H1 (cell line): ENCODE measurements at regions not wholly inside any gene's neighbourhood (a gene's known extent, or its start where the extent isn't known, plus 50 kb on each side); places are given as distances from the start of the nearest gene placed in this dataset.

ENCODE experiments used
- CTCF ChIA-PET: fragments of 300-600 bp; sonication (Branson Sonifier 250); formaldehyde crosslinking; loops from one replicate; lab custom pipeline; 2021; ENCODE audit not compliant: partially characterized antibody; lab: Charles Lee
- POLR2A ChIA-PET: fragments of 300-600 bp; sonication (Branson Sonifier 250); formaldehyde crosslinking; loops from one replicate; lab custom pipeline; 2021; ENCODE audit warnings: inconsistent platforms; ENCODE audit not compliant: partially characterized antibody; lab: Charles Lee
- DNase-seq, 2 experiments: peaks; one replicate each; pipeline versions ENCODE4 v3.0.0 to v3.0.0-alpha.2; 2010 to 2022; ENCODE audit warnings: low spot score in 2 of 2, low read depth in 1 of 2, mixed read lengths in 1 of 2
- FAIRE-seq: peaks from 2 replicates; lab custom pipeline; 2011; peaks lifted over from hg19 to GRCh38; lab: Jason Lieb, UNC
- H2AFZ ChIP-seq: 2 replicates; pipeline ENCODE4 v1.8.1; 2012; ENCODE audit warnings: low read length, inconsistent platforms
- H2AK5ac ChIP-seq: 2 replicates; pipeline ENCODE4 v1.6.1; 2013; ENCODE audit warnings: low read depth, low read length
- H2BK120ac ChIP-seq: replicated peaks from 2 replicates; pipeline ENCODE3; 2013; ENCODE audit warnings: low read depth, low read length, inconsistent platforms
- H2BK12ac ChIP-seq: 2 replicates; pipeline ENCODE4 v1.6.1; 2013; ENCODE audit warnings: low read depth, low read length
- H2BK15ac ChIP-seq: 2 replicates; pipeline ENCODE4 v1.6.1; 2013; ENCODE audit warnings: low read length
- H2BK20ac ChIP-seq: 2 replicates; pipeline ENCODE4 v1.6.1; 2013; ENCODE audit warnings: low read length
- H2BK5ac ChIP-seq: 2 replicates; pipeline ENCODE4 v1.6.1; 2013; ENCODE audit warnings: low read depth, low read length
- H3K14ac ChIP-seq: 2 replicates; pipeline ENCODE4 v1.6.1; 2013; ENCODE audit warnings: inconsistent platforms; ENCODE audit not compliant: insufficient read length
- H3K18ac ChIP-seq: 2 replicates; pipeline ENCODE4 v1.6.1; 2013; ENCODE audit warnings: low read length; ENCODE audit errors: extremely low read depth
- H3K23ac ChIP-seq: 2 replicates; pipeline ENCODE4 v1.6.1; 2013; ENCODE audit warnings: inconsistent platforms; ENCODE audit not compliant: insufficient read length
- H3K23me2 ChIP-seq: 2 replicates; pipeline ENCODE4 v1.6.1; 2013; ENCODE audit warnings: low read depth, low read length
- H3K27ac ChIP-seq: 2 replicates; pipeline ENCODE4 v1.6.1; 2011; ENCODE audit warnings: low read depth, low read length, inconsistent platforms
- H3K27me3 ChIP-seq, 4 experiments: replicated peaks in 1 of 4; 1 replicate in 1 of 4; 2 replicates in 3 of 4; pipeline versions ENCODE4 v1.6.1 to v1.8.1; 2011 to 2013; ENCODE audit warnings: low read length in 3 of 4, mild to moderate bottlenecking in 3 of 4, inconsistent platforms in 2 of 4, mixed read lengths in 2 of 4, moderate library complexity in 1 of 4; ENCODE audit not compliant: control insufficient read depth in 3 of 4, insufficient read depth in 3 of 4; ENCODE audit errors: extremely low read depth in 1 of 4
- H3K36me3 ChIP-seq, 4 experiments: 2 replicates each; pipeline versions ENCODE4 v1.6.1 to v1.8.1; 2011 to 2013; ENCODE audit warnings: mild to moderate bottlenecking in 4 of 4, low read length in 3 of 4, moderate library complexity in 2 of 4, control low read depth in 1 of 4, inconsistent platforms in 1 of 4; ENCODE audit not compliant: insufficient read depth in 4 of 4, control insufficient read depth in 2 of 4
- H3K4ac ChIP-seq: replicated peaks from 2 replicates; pipeline ENCODE3; 2013; ENCODE audit warnings: low read length, low read depth, mixed read lengths, inconsistent platforms; ENCODE audit not compliant: insufficient read length
- H3K4me1 ChIP-seq, 4 experiments: replicated peaks in 1 of 4; 1 replicate in 1 of 4; 2 replicates in 3 of 4; pipeline versions ENCODE4 v1.6.1 to v1.8.1; 2011 to 2013; ENCODE audit warnings: low read length in 3 of 4, inconsistent platforms in 2 of 4, mixed read lengths in 1 of 4; ENCODE audit not compliant: insufficient read depth in 4 of 4, control insufficient read depth in 3 of 4
- H3K4me2 ChIP-seq, 2 experiments: 2 replicates each; pipeline versions ENCODE4 v1.6.1 to v1.8.1; 2011 to 2013; ENCODE audit warnings: low read depth in 2 of 2, low read length in 2 of 2, control low read depth in 1 of 2, inconsistent platforms in 1 of 2, mild to moderate bottlenecking in 1 of 2; ENCODE audit not compliant: insufficient read depth in 1 of 2
- H3K4me3 ChIP-seq, 4 experiments: fragments of 200-600, 300-600 bp in 1 of 4; sonication (generic), shearing (Covaris generic), sonication (Bioruptor Twin) in 1 of 4; 2 replicates each; pipeline versions ENCODE4 v1.5.1 to v1.8.1; 2011 to 2016; ENCODE audit warnings: low read length in 4 of 4, low read depth in 3 of 4, control low read depth in 2 of 4, inconsistent platforms in 2 of 4, mild to moderate bottlenecking in 2 of 4, mixed read lengths in 1 of 4, moderate library complexity in 1 of 4; ENCODE audit not compliant: insufficient read depth in 2 of 4; ENCODE audit errors: extremely low read depth in 1 of 4
- H3K56ac ChIP-seq: replicated peaks from 2 replicates; pipeline ENCODE3; 2013; ENCODE audit warnings: low read depth, mild to moderate bottlenecking, mixed read lengths, low read length, inconsistent platforms; ENCODE audit not compliant: insufficient read length
- H3K79me1 ChIP-seq: 2 replicates; pipeline ENCODE4 v1.6.1; 2013; ENCODE audit warnings: low read depth, low read length, control low read depth
- H3K79me2 ChIP-seq, 2 experiments: 2 replicates each; pipeline versions ENCODE4 v1.6.1 to v1.8.1; 2012 to 2013; ENCODE audit warnings: low read length in 2 of 2, mild to moderate bottlenecking in 2 of 2, inconsistent platforms in 1 of 2; ENCODE audit not compliant: insufficient read depth in 2 of 2, control insufficient read depth in 1 of 2
- H3K9ac ChIP-seq, 4 experiments: replicated peaks in 1 of 4; 1 replicate in 1 of 4; 2 replicates in 3 of 4; pipeline versions ENCODE4 v1.6.1 to v1.8.1; 2011 to 2013; ENCODE audit warnings: low read depth in 3 of 4, low read length in 3 of 4, control low read depth in 2 of 4, mild to moderate bottlenecking in 2 of 4, moderate library complexity in 2 of 4, inconsistent platforms in 1 of 4; ENCODE audit errors: extremely low read depth in 1 of 4
- H3K9me3 ChIP-seq, 2 experiments: 2 replicates each; pipeline versions ENCODE4 v1.6.1 to v1.8.1; 2012 to 2013; ENCODE audit warnings: mild to moderate bottlenecking in 2 of 2, moderate library complexity in 2 of 2, control low read depth in 1 of 2, inconsistent platforms in 1 of 2, low read depth in 1 of 2, low read length in 1 of 2, mixed read lengths in 1 of 2; ENCODE audit not compliant: insufficient read depth in 2 of 2
- H4K20me1 ChIP-seq, 2 experiments: replicated peaks in 1 of 2; 2 replicates each; pipeline versions ENCODE3 to v1.8.1; 2011 to 2013; ENCODE audit warnings: inconsistent platforms in 2 of 2, low read length in 2 of 2, mild to moderate bottlenecking in 1 of 2; ENCODE audit not compliant: insufficient read depth in 2 of 2, control insufficient read depth in 1 of 2
- H4K5ac ChIP-seq: 2 replicates; pipeline ENCODE4 v1.6.1; 2013; ENCODE audit warnings: low read length, low read depth, mixed read lengths, inconsistent platforms; ENCODE audit not compliant: insufficient read length
- H4K8ac ChIP-seq: 2 replicates; pipeline ENCODE4 v1.8.0; 2013; ENCODE audit warnings: mild to moderate bottlenecking, moderate library complexity, low read length, inconsistent platforms; ENCODE audit not compliant: insufficient read depth; ENCODE audit errors: extremely low read depth
- H4K91ac ChIP-seq: replicated peaks from 2 replicates; pipeline ENCODE3; 2013; ENCODE audit warnings: low read length, mixed read lengths, inconsistent platforms; ENCODE audit not compliant: insufficient read length
- CBX5 ChIP-seq: fragments of 300-800, 300-1000 bp; sonication (generic); IDR thresholded peaks from 2 replicates; pipeline ENCODE4 v1.7.1; 2016; ENCODE audit warnings: antibody characterized with exemption, low read length, low read depth
- CBX8 ChIP-seq: fragments of 300-800, 300-1000 bp; sonication (generic); IDR thresholded peaks from 2 replicates; pipeline ENCODE4 v1.7.1; 2016; ENCODE audit warnings: low read depth, low read length, borderline replicate concordance
- CHD1 ChIP-seq: IDR thresholded peaks from 2 replicates; pipeline ENCODE4 v1.6.1; 2012; ENCODE audit warnings: low read depth, low read length, improper control_type of control experiment
- CTBP2 ChIP-seq: IDR thresholded peaks from 2 replicates; pipeline ENCODE4 v1.7.0; 2011; ENCODE audit warnings: borderline replicate concordance, mild to moderate bottlenecking, moderate library complexity, mixed read lengths, low read length; ENCODE audit not compliant: insufficient read depth, insufficient read length
- EGR1 ChIP-seq: IDR thresholded peaks from 2 replicates; pipeline ENCODE4 v1.6.1; 2011; ENCODE audit warnings: low read depth, low read length, borderline replicate concordance
- EZH2 ChIP-seq: fragments of 200-600 bp; sonication (generic); IDR thresholded peaks from 2 replicates; pipeline ENCODE4 v1.7.1; 2012; ENCODE audit warnings: low read depth, mild to moderate bottlenecking, moderate library complexity, low read length, inconsistent platforms; ENCODE audit not compliant: severe bottlenecking
- FOSL1 ChIP-seq: IDR thresholded peaks from 2 replicates; pipeline ENCODE4 v1.6.1; 2011; ENCODE audit warnings: mild to moderate bottlenecking, low read depth, low read length, moderate library complexity; ENCODE audit not compliant: insufficient read depth
- HDAC2 ChIP-seq, 2 experiments: fragments of 300-600 bp in 1 of 2; sonication (generic) in 1 of 2; IDR thresholded peaks; 2 replicates each; pipeline ENCODE4 v1.6.1; 2011 to 2012; ENCODE audit warnings: low read depth in 2 of 2, low read length in 2 of 2, mild to moderate bottlenecking in 2 of 2, moderate library complexity in 2 of 2, borderline replicate concordance in 1 of 2, inconsistent platforms in 1 of 2
- MAFK ChIP-seq: IDR thresholded peaks from 2 replicates; pipeline ENCODE4 v1.6.1; 2012; ENCODE audit warnings: low read depth, mild to moderate bottlenecking, improper control_type of control experiment, low read length
- PHF8 ChIP-seq: fragments of 200-600 bp; sonication (generic); conservative IDR thresholded peaks from 2 replicates; pipeline ENCODE4 v1.7.1; 2012; ENCODE audit warnings: low read depth, mild to moderate bottlenecking, inconsistent platforms, low read length, moderate library complexity
- POLR2A ChIP-seq, 2 experiments: IDR thresholded peaks; 1 replicate in 1 of 2; 2 replicates in 1 of 2; pipeline ENCODE4 v1.6.1; 2011; ENCODE audit warnings: low read depth in 2 of 2, low read length in 2 of 2, mild to moderate bottlenecking in 2 of 2; ENCODE audit errors: control extremely low read depth in 1 of 2
- RBBP5 ChIP-seq: IDR thresholded peaks from 2 replicates; pipeline ENCODE4 v1.7.1; 2012; ENCODE audit warnings: low read depth, mild to moderate bottlenecking, inconsistent platforms, low read length, moderate library complexity, borderline replicate concordance
- RFX5 ChIP-seq: IDR thresholded peaks from 2 replicates; pipeline ENCODE4 v1.6.1; 2011; ENCODE audit warnings: low read depth, low read length, improper control_type of control experiment, borderline replicate concordance
- TCF12 ChIP-seq: IDR thresholded peaks from 2 replicates; pipeline ENCODE4 v1.6.1; 2011; ENCODE audit warnings: low read depth, mild to moderate bottlenecking, low read length
- YY1 ChIP-seq: IDR thresholded peaks from 2 replicates; pipeline ENCODE4 v1.6.1; 2011; ENCODE audit warnings: low read depth, mild to moderate bottlenecking, low read length
- ZNF274 ChIP-seq: IDR thresholded peaks from 2 replicates; pipeline ENCODE4 v1.7.0; 2012; ENCODE audit warnings: low read length, borderline replicate concordance; ENCODE audit errors: extremely low read depth

GRCh38 chr5:67347821-67348220 is 151.2 kb upstream of the CD180 start:
- ChIA-PET CTCF (interaction anchor here (0.6 kb wide), 1 partner anchor 1987 kb away, joined by 5 read pairs; no protein-coding TSS in a partner anchor), POLR2A (no interaction called here)
- TF ChIP-seq TCF12 = no peak
- no peak for TF ChIP-seq FOSL1
- TF ChIP-seq YY1 = no peak
- TF ChIP-seq RFX5 = no peak
- TF ChIP-seq ZNF274 = no peak
- TF ChIP-seq CBX8 = no peak
- TF ChIP-seq CTBP2 = no peak
- TF ChIP-seq PHF8 = no peak
- TF ChIP-seq CHD1 = no peak
- no peak for TF ChIP-seq CBX5
- TF ChIP-seq MAFK = no peak
- no peak for TF ChIP-seq EGR1
- no peak for TF ChIP-seq HDAC2 (IDR thresholded peaks at IDR 0.05; ENCODE audit: borderline replicate concordance in 1 of 2, low read depth in 2 of 2, low read length in 2 of 2)
- TF ChIP-seq RBBP5 = no peak
- no peak for TF ChIP-seq POLR2A (IDR thresholded peaks at IDR 0.05; ENCODE audit: control extremely low read depth in 1 of 2, low read depth in 2 of 2, low read length in 2 of 2)
- no peak for TF ChIP-seq EZH2

More at GRCh38 chr5:67347821-67348220, 151.2 kb upstream of the CD180 start:
- no peaks in the 10 kb centered on the region for H3K23me2 ChIP-seq
- no peaks in the 10 kb centered on the region for H3K79me2 ChIP-seq
- H3K9me3 ChIP-seq = peaks cover 0 to 6% of the 10 kb centered on the region in 2 experiments; a peak in 2 of 4 replicates
- no peak overlapping the region for H2BK5ac ChIP-seq
- H3K56ac ChIP-seq = no peak overlapping the region
- no peaks in the 10 kb centered on the region; a peak in 1 of 8 replicates for H3K36me3 ChIP-seq
- H2BK15ac ChIP-seq = no peak overlapping the region
- H4K5ac ChIP-seq = no peak overlapping the region
- H4K20me1 ChIP-seq = no peaks in the 10 kb centered on the region
- peak overlapping the region in 1 of 4 experiments; percentile 29; a peak in 1 of 8 replicates for H3K4me3 ChIP-seq
- no peak overlapping the region for H2AK5ac ChIP-seq
- H4K8ac ChIP-seq = no peak overlapping the region
- no peaks in the 10 kb centered on the region for H3K27me3 ChIP-seq
- no peak overlapping the region for H4K91ac ChIP-seq
- DNase-seq = no peak
- no peak overlapping the region for H2AFZ ChIP-seq
- H3K4me1 ChIP-seq = peaks cover 0 to 2% (median 0%) of the 10 kb centered on the region in 4 experiments; a peak in 1 of 7 replicates
- no peak overlapping the region for H3K23ac ChIP-seq
- no peak overlapping the region for H3K9ac ChIP-seq
- no peak overlapping the region for H3K14ac ChIP-seq
- H2BK120ac ChIP-seq = no peak overlapping the region
- H3K79me1 ChIP-seq = no peaks in the 10 kb centered on the region; the same call in 1 of the 2 replicates
- H2BK12ac ChIP-seq = no peak overlapping the region
- H3K4me2 ChIP-seq = peak overlapping the region in 1 of 2 experiments; percentile 6; a peak in 1 of 4 replicates
- no peak for FAIRE-seq
- no peak overlapping the region for H2BK20ac ChIP-seq
- H3K27ac ChIP-seq = no peak overlapping the region
- H3K4ac ChIP-seq = no peak overlapping the region
- no peak overlapping the region for H3K18ac ChIP-seq
